ENCODE measurements at regions not wholly inside any gene's neighbourhood (a gene's known extent, or its start where the extent isn't known, plus 50 kb on each side); places are given as distances from the start of the nearest gene placed in this dataset.

DNA sequence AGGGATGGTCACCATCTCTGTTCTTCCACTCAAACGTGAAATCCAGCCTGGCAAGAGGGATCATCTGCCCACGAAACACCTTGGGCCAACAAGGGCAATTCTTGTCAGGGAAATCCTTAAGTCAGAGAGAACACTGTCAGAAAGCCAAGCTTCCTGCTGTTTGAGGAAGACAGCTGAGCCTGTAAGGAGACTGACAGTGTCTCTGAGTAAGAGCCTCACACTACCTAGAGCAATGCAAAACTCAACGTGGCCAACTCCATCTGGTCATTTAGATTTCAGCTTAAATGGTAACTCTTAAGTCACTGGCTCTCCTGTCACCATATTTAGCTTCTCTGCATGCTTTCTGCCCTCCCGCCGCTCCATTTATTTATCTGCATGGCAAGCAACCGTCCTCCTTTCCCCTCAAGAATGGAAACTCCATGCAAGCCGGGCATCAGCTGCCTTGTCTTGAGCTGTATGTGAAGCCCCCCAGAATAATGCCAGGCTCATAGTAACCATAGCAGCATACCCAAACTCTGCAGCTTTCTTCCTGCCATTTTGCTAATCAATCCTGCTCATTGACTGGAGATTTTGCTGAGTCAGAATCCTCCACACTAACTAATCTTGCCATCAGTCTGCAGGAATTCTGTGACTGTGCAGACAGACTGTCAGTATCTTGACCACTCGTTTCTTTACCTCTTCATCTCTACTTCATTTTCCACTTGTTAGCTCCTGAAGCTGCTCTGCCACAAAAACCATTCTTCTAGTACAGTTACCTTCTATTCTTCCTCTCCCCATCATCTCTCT, 159.8 kb downstream of the IRS2 start:
- Histone ChIP-seq H3K9me1 (ENCODE audit: control insufficient read depth, extremely low read depth, insufficient read depth, low read length) (no peaks in the 10 kb centered on the region), H2AFZ (ENCODE audit: control insufficient read depth, low read length) (no peak overlapping the region), H3K9me3 (ENCODE audit: control insufficient read depth, low read depth, low read length) (no peaks in the 10 kb centered on the region), H3K9ac (ENCODE audit: control insufficient read depth, extremely low read depth, insufficient read depth, low read length) (no peak overlapping the region), H3K79me2 (ENCODE audit: control insufficient read depth, insufficient read depth, low read length) (no peaks in the 10 kb centered on the region), H3K36me3 (ENCODE audit: control insufficient read depth in 2 of 2, extremely low read depth in 1 of 2, insufficient read depth in 2 of 2, low read length in 2 of 2) (no peaks in the 10 kb centered on the region), H3K4me2 (ENCODE audit: control insufficient read depth, extremely low read depth, insufficient read depth, low read depth, low read length) (no peak overlapping the region), H4K20me1 (ENCODE audit: control insufficient read depth, extremely low read depth, insufficient read depth, low read length) (no peaks in the 10 kb centered on the region), H3K4me1 (ENCODE audit: control insufficient read depth, extremely low read depth, insufficient read depth, low read length) (no peaks in the 10 kb centered on the region), H3K27ac (ENCODE audit: control insufficient read depth, insufficient read depth, low read length) (no peak overlapping the region), H3K4me3 (ENCODE audit: control insufficient read depth in 2 of 3, extremely low read depth in 1 of 3, insufficient read depth in 2 of 3, low read depth in 1 of 3, low read length in 3 of 3) (no peak overlapping the region), H3K27me3 (ENCODE audit: control insufficient read depth, extremely low read depth, insufficient read depth, low read length) (no peaks in the 10 kb centered on the region)
- no peak for DNase-seq (ENCODE audit: low read depth, low spot score)
- no peak for FAIRE-seq
- TF ChIP-seq, protein P1, sequence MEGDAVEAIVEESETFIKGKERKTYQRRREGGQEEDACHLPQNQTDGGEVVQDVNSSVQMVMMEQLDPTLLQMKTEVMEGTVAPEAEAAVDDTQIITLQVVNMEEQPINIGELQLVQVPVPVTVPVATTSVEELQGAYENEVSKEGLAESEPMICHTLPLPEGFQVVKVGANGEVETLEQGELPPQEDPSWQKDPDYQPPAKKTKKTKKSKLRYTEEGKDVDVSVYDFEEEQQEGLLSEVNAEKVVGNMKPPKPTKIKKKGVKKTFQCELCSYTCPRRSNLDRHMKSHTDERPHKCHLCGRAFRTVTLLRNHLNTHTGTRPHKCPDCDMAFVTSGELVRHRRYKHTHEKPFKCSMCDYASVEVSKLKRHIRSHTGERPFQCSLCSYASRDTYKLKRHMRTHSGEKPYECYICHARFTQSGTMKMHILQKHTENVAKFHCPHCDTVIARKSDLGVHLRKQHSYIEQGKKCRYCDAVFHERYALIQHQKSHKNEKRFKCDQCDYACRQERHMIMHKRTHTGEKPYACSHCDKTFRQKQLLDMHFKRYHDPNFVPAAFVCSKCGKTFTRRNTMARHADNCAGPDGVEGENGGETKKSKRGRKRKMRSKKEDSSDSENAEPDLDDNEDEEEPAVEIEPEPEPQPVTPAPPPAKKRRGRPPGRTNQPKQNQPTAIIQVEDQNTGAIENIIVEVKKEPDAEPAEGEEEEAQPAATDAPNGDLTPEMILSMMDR (optimal IDR thresholded peaks at IDR 0.05 in 1 of 3, IDR thresholded peaks at IDR 0.05 in 1 of 3, conservative IDR thresholded peaks at IDR 0.05 in 1 of 3; ENCODE audit: extremely low read depth in 1 of 3, insufficient read depth in 2 of 3, low read length in 3 of 3), result no peak
- no peak for TF ChIP-seq EZH2 (IDR thresholded peaks at IDR 0.05; ENCODE audit: low read length)
- dilution Hi-C loops (cut with MboI; ENCODE audit: extremely low pct_ligation_motif_present, low sequenced_read_pairs), result no loop called here

DNA sequence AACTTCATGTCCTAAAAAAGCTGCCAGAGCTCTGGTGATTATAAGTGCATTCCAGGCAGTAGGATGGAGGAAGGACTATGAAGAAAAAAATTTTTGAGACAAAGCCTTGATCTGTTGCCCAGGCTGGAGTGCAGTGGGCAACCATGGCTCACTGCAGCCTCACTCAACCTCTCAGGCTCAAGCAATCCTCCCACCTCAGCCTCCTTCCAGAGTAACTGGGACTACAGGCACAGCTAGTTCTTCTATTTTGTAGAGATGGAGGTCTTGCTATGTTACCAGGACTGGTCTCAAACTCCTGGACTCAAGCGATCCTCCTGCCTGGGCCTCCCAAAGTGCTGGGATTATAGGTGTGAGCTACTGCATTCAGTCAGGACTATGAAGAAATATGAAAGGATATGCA, 161.2 kb downstream of the IRS2 start:
- DNase-seq (ENCODE audit: low read depth, low spot score), result no peak
- dilution Hi-C loops (cut with MboI; ENCODE audit: extremely low pct_ligation_motif_present, low sequenced_read_pairs), result no loop called here

More for the DNA sequence above, 161.2 kb downstream of the IRS2 start:
- no peaks in the 10 kb centered on the region for H3K36me3 ChIP-seq (ENCODE audit: control insufficient read depth in 2 of 2, extremely low read depth in 1 of 2, insufficient read depth in 2 of 2, low read length in 2 of 2)
- TF ChIP-seq, protein P1 (optimal IDR thresholded peaks at IDR 0.05 in 1 of 3, IDR thresholded peaks at IDR 0.05 in 1 of 3, conservative IDR thresholded peaks at IDR 0.05 in 1 of 3; ENCODE audit: extremely low read depth in 1 of 3, insufficient read depth in 2 of 3, low read length in 3 of 3), result no peak
- no peak for TF ChIP-seq EZH2 (IDR thresholded peaks at IDR 0.05; ENCODE audit: low read length)
- no peak overlapping the region for H3K9ac ChIP-seq (ENCODE audit: control insufficient read depth, extremely low read depth, insufficient read depth, low read length)
- no peaks in the 10 kb centered on the region for H4K20me1 ChIP-seq (ENCODE audit: control insufficient read depth, extremely low read depth, insufficient read depth, low read length)
- H3K9me3 ChIP-seq (ENCODE audit: control insufficient read depth, low read depth, low read length), result no peaks in the 10 kb centered on the region
- H3K27ac ChIP-seq (ENCODE audit: control insufficient read depth, insufficient read depth, low read length), result no peak overlapping the region
- H3K4me1 ChIP-seq (ENCODE audit: control insufficient read depth, extremely low read depth, insufficient read depth, low read length), result no peaks in the 10 kb centered on the region
- H3K4me2 ChIP-seq (ENCODE audit: control insufficient read depth, extremely low read depth, insufficient read depth, low read depth, low read length), result no peak overlapping the region
- H3K9me1 ChIP-seq (ENCODE audit: control insufficient read depth, extremely low read depth, insufficient read depth, low read length), result no peaks in the 10 kb centered on the region
- FAIRE-seq, result no peak
- no peak overlapping the region for H2AFZ ChIP-seq (ENCODE audit: control insufficient read depth, low read length)
- no peaks in the 10 kb centered on the region for H3K27me3 ChIP-seq (ENCODE audit: control insufficient read depth, extremely low read depth, insufficient read depth, low read length)
- H3K4me3 ChIP-seq (ENCODE audit: control insufficient read depth in 2 of 3, extremely low read depth in 1 of 3, insufficient read depth in 2 of 3, low read depth in 1 of 3, low read length in 3 of 3), result no peak overlapping the region
- no peaks in the 10 kb centered on the region for H3K79me2 ChIP-seq (ENCODE audit: control insufficient read depth, insufficient read depth, low read length)
